HFF-Myc (cell line): ENCODE measurements at regions not wholly inside any gene's neighbourhood (a gene's known extent, or its start where the extent isn't known, plus 50 kb on each side); places are given as distances from the start of the nearest gene placed in this dataset.

Source experiments
- DNase-seq: peaks from one replicate; pipeline ENCODE4 v3.0.0-alpha.2; 2011; ENCODE audit warnings: low read depth; ENCODE audit errors: extremely low read depth
- H3K4me3 ChIP-seq: replicated peaks from 2 replicates; pipeline ENCODE4 v1.5.1; 2011; ENCODE audit warnings: low read depth, mild to moderate bottlenecking, control low read depth, low read length
- CTCF ChIP-seq: IDR thresholded peaks from 2 replicates; pipeline ENCODE4 v1.5.1; 2012; ENCODE audit warnings: mild to moderate bottlenecking, low read depth, low read length, control low read depth; ENCODE audit errors: missing control alignments

GRCh38 chr2:5974477-5974876 lies 282.3 kb downstream of the SOX11 start:
- DNase-seq, result no peak
- TF ChIP-seq CTCF, result no peak
- no peak overlapping the region for H3K4me3 ChIP-seq

- no peak overlapping the region for H3K4me3 ChIP-seq
- no peak for TF ChIP-seq CTCF
- no peak for DNase-seq
Measured at GRCh38 chr2:5975401-5975800, 283.2 kb downstream of the SOX11 start.

GRCh38 chr2:5976531-5977065 lies 284.4 kb downstream of the SOX11 start:
- H3K4me3 ChIP-seq, result no peak overlapping the region
- no peak for DNase-seq
- no peak for TF ChIP-seq CTCF

- no peak for DNase-seq
- TF ChIP-seq CTCF, result no peak
- no peak overlapping the region for H3K4me3 ChIP-seq
Measured at GRCh38 chr2:5977477-5977876, 285.3 kb downstream of the SOX11 start.

- no peak for DNase-seq
- no peak for TF ChIP-seq CTCF
- no peak overlapping the region for H3K4me3 ChIP-seq
Measured at GRCh38 chr2:5978131-5978751, 286.1 kb downstream of the SOX11 start.

- no peak for TF ChIP-seq CTCF
- no peak for DNase-seq
- H3K4me3 ChIP-seq, result no peak overlapping the region
Measured at GRCh38 chr2:5980450-5981190, 288.4 kb downstream of the SOX11 start.
